ENCODE measurements at regions not wholly inside any gene's neighbourhood (a gene's known extent, or its start where the extent isn't known, plus 50 kb on each side); places are given as distances from the start of the nearest gene placed in this dataset.

- H3K4me3 ChIP-seq (ENCODE audit: low read depth, low read length) = no peak overlapping the region
- no peak for DNase-seq
- in situ Hi-C loops (cut with HindIII; ENCODE audit: low pct_ligation_motif_present, low sequenced_read_pairs) = no loop called here
- no peaks in the 10 kb centered on the region for H3K27me3 ChIP-seq (replicated peaks)
- no peak overlapping the region for H3K27ac ChIP-seq
- no peak for TF ChIP-seq CTCF (IDR thresholded peaks at IDR 0.05; ENCODE audit: low read depth, low read length, missing control alignments)
- no peaks in the 10 kb centered on the region for H3K36me3 ChIP-seq (replicated peaks)
Observed at GRCh38 chr11:119854521-119854920, 125.5 kb upstream of the NECTIN1 start.

- no peak for DNase-seq
- Histone ChIP-seq H3K27ac (no peak overlapping the region), H3K27me3 (replicated peaks) (no peaks in the 10 kb centered on the region), H3K4me3 (ENCODE audit: low read depth, low read length) (no peak overlapping the region), H3K36me3 (replicated peaks) (no peaks in the 10 kb centered on the region)
- TF ChIP-seq CTCF (IDR thresholded peaks at IDR 0.05; ENCODE audit: low read depth, low read length, missing control alignments) = no peak
- in situ Hi-C loops (cut with HindIII; ENCODE audit: low pct_ligation_motif_present, low sequenced_read_pairs) = no loop called here
Observed at GRCh38 chr11:119853581-119854360, 124.8 kb upstream of the NECTIN1 start.

GRCh38 chr11:119852741-119853140, 123.7 kb upstream of the NECTIN1 start:
- no peak for TF ChIP-seq CTCF (IDR thresholded peaks at IDR 0.05; ENCODE audit: low read depth, low read length, missing control alignments)
- H3K4me3 ChIP-seq (ENCODE audit: low read depth, low read length) = no peak overlapping the region
- H3K27ac ChIP-seq = no peak overlapping the region
- no peaks in the 10 kb centered on the region for H3K27me3 ChIP-seq (replicated peaks)
- DNase-seq = no peak
- H3K36me3 ChIP-seq (replicated peaks) = no peaks in the 10 kb centered on the region
- in situ Hi-C loops (cut with HindIII; ENCODE audit: low pct_ligation_motif_present, low sequenced_read_pairs) = no loop called here

- Histone ChIP-seq H3K4me3 (ENCODE audit: low read depth, low read length) (no peak overlapping the region), H3K36me3 (replicated peaks) (no peaks in the 10 kb centered on the region), H3K27ac (no peak overlapping the region), H3K27me3 (replicated peaks) (no peaks in the 10 kb centered on the region)
- in situ Hi-C loops (cut with HindIII; ENCODE audit: low pct_ligation_motif_present, low sequenced_read_pairs) = no loop called here
- no peak for DNase-seq
- no peak for TF ChIP-seq CTCF (IDR thresholded peaks at IDR 0.05; ENCODE audit: low read depth, low read length, missing control alignments)
Observed at GRCh38 chr11:119850822-119851409, 121.9 kb upstream of the NECTIN1 start.

GRCh38 chr11:119849872-119850271, 120.9 kb upstream of the NECTIN1 start:
- Histone ChIP-seq H3K4me3 (ENCODE audit: low read depth, low read length) (no peak overlapping the region), H3K27ac (no peak overlapping the region), H3K27me3 (replicated peaks) (no peaks in the 10 kb centered on the region), H3K36me3 (replicated peaks) (no peaks in the 10 kb centered on the region)
- in situ Hi-C loops (cut with HindIII; ENCODE audit: low pct_ligation_motif_present, low sequenced_read_pairs) = no loop called here
- no peak for DNase-seq
- TF ChIP-seq CTCF (IDR thresholded peaks at IDR 0.05; ENCODE audit: low read depth, low read length, missing control alignments) = no peak

Data from brain microvascular endothelial cell (primary cell).